DND-41 (cell line): ENCODE measurements at regions not wholly inside any gene's neighbourhood (a gene's known extent, or its start where the extent isn't known, plus 50 kb on each side); places are given as distances from the start of the nearest gene placed in this dataset.

Source experiments
- ATAC-seq: fragments of 200-7000 bp; cut with Tn5 transposase; 3 replicates; pipeline ENCODE4 v1.9.1; 2021; ENCODE audit warnings: low read depth; ENCODE audit not compliant: insufficient read depth
- DNase-seq: peaks from one replicate; pipeline ENCODE4 v3.0.0-alpha.2; 2020
- H2AFZ ChIP-seq: 2 replicates; pipeline ENCODE4 v1.6.0; 2012; ENCODE audit warnings: low read depth, low read length
- H3K27ac ChIP-seq: 2 replicates; pipeline ENCODE4 v1.5.1; 2012; ENCODE audit warnings: low read length, inconsistent platforms
- H3K27me3 ChIP-seq: fragments of 200-600 bp; sonication (generic); 2 replicates; pipeline ENCODE4 v1.6.0; 2012; ENCODE audit warnings: low read length, mild to moderate bottlenecking, inconsistent platforms; ENCODE audit not compliant: insufficient read depth, poor library complexity
- H3K36me3 ChIP-seq: 2 replicates; pipeline ENCODE4 v1.5.1; 2012; ENCODE audit warnings: low read length, inconsistent platforms; ENCODE audit not compliant: insufficient read depth
- H3K4me1 ChIP-seq: 2 replicates; pipeline ENCODE4 v1.5.1; 2012; ENCODE audit warnings: mild to moderate bottlenecking, low read length; ENCODE audit not compliant: insufficient read depth
- H3K4me2 ChIP-seq: 2 replicates; pipeline ENCODE4 v1.6.0; 2012; ENCODE audit warnings: mild to moderate bottlenecking, moderate library complexity, low read length, inconsistent platforms; ENCODE audit not compliant: insufficient read depth
- H3K4me3 ChIP-seq, 2 experiments: fragments of 200-600 bp in 1 of 2; shearing (Covaris generic) in 1 of 2; 2 replicates each; pipeline ENCODE4 v1.5.1; 2012 to 2016; ENCODE audit warnings: inconsistent platforms in 2 of 2, low read length in 2 of 2, mild to moderate bottlenecking in 2 of 2, low read depth in 1 of 2, moderate library complexity in 1 of 2
- H3K79me2 ChIP-seq: 2 replicates; pipeline ENCODE4 v1.6.0; 2012; ENCODE audit warnings: low read length, inconsistent platforms; ENCODE audit not compliant: insufficient read depth
- H3K9ac ChIP-seq: 2 replicates; pipeline ENCODE4 v1.6.0; 2012; ENCODE audit warnings: low read depth, mild to moderate bottlenecking, inconsistent platforms, low read length, moderate library complexity
- H3K9me3 ChIP-seq: 2 replicates; pipeline ENCODE4 v1.5.1; 2012; ENCODE audit warnings: low read length, moderate library complexity, mild to moderate bottlenecking, inconsistent platforms; ENCODE audit not compliant: insufficient read depth, severe bottlenecking
- H4K20me1 ChIP-seq: 2 replicates; pipeline ENCODE4 v1.6.0; 2012; ENCODE audit warnings: low read length; ENCODE audit not compliant: insufficient read depth
- CTCF ChIP-seq: IDR thresholded peaks from 2 replicates; pipeline ENCODE4 v1.5.1; 2012; ENCODE audit warnings: borderline replicate concordance, low read length, moderate library complexity, mild to moderate bottlenecking; ENCODE audit not compliant: poor library complexity, severe bottlenecking; ENCODE audit errors: extremely low read depth
- EZH2 ChIP-seq: IDR thresholded peaks from 3 replicates; pipeline ENCODE4 v1.6.1; 2012; ENCODE audit warnings: borderline replicate concordance, low read depth, mild to moderate bottlenecking, moderate library complexity, low read length, inconsistent platforms; ENCODE audit not compliant: severe bottlenecking

GRCh38 chr12:30178916-30179315 lies 395.2 kb upstream of the TMTC1 start:
- Histone ChIP-seq H3K4me3 (no peak overlapping the region), H2AFZ (no peak overlapping the region), H3K27ac (no peak overlapping the region), H3K4me2 (no peak overlapping the region), H3K9me3 (no peaks in the 10 kb centered on the region), H3K27me3 (no peaks in the 10 kb centered on the region), H3K36me3 (no peaks in the 10 kb centered on the region), H3K9ac (no peak overlapping the region), H3K4me1 (no peaks in the 10 kb centered on the region), H4K20me1 (no peaks in the 10 kb centered on the region), H3K79me2 (no peaks in the 10 kb centered on the region)
- DNase-seq (no peak), ATAC-seq (no peak)
- TF ChIP-seq CTCF, result no peak
- no peak for TF ChIP-seq EZH2

- no peak overlapping the region for H3K4me3 ChIP-seq
- no peak overlapping the region for H3K4me2 ChIP-seq
- H3K27me3 ChIP-seq, result no peaks in the 10 kb centered on the region
- H2AFZ ChIP-seq, result no peak overlapping the region
- H3K36me3 ChIP-seq, result no peaks in the 10 kb centered on the region
- no peaks in the 10 kb centered on the region for H3K4me1 ChIP-seq
- no peak overlapping the region for H3K9ac ChIP-seq
- H3K79me2 ChIP-seq, result no peaks in the 10 kb centered on the region
- no peak for TF ChIP-seq EZH2
- TF ChIP-seq CTCF, result no peak
- no peak for DNase-seq
- H3K27ac ChIP-seq, result no peak overlapping the region
- ATAC-seq, result no peak
- no peaks in the 10 kb centered on the region for H3K9me3 ChIP-seq
- no peaks in the 10 kb centered on the region for H4K20me1 ChIP-seq
These were observed 386.3 kb upstream of the TMTC1 start for GRCh38 chr12:30169839-30170591.

GRCh38 chr12:30166006-30166795 lies 382.5 kb upstream of the TMTC1 start:
- H2AFZ ChIP-seq, result no peak overlapping the region
- H3K9me3 ChIP-seq, result no peaks in the 10 kb centered on the region
- H4K20me1 ChIP-seq, result no peaks in the 10 kb centered on the region
- no peaks in the 10 kb centered on the region for H3K27me3 ChIP-seq
- no peak for TF ChIP-seq EZH2
- no peaks in the 10 kb centered on the region for H3K79me2 ChIP-seq
- H3K4me1 ChIP-seq, result no peaks in the 10 kb centered on the region
- no peak for DNase-seq
- no peak overlapping the region for H3K4me3 ChIP-seq
- no peaks in the 10 kb centered on the region for H3K36me3 ChIP-seq
- no peak overlapping the region for H3K4me2 ChIP-seq
- no peak overlapping the region for H3K27ac ChIP-seq
- H3K9ac ChIP-seq, result no peak overlapping the region
- ATAC-seq, result no peak
